ENCODE measurements at regions not wholly inside any gene's neighbourhood (a gene's known extent, or its start where the extent isn't known, plus 50 kb on each side); places are given as distances from the start of the nearest gene placed in this dataset.

GRCh38 chr3:106711650-106712049 is 665.6 kb upstream of the CCDC54 start (continued):
- TF ChIP-seq RXRA (IDR thresholded peaks at IDR 0.05; ENCODE audit: borderline replicate concordance, low read depth), result peak; percentile 60; the same call in 1 of the 2 replicates
- no peak for TF ChIP-seq SIN3A (IDR thresholded peaks at IDR 0.05; ENCODE audit: borderline replicate concordance, low read depth, low read length)
- peak; percentile 81; the same call in 1 of the 2 replicates for TF ChIP-seq FOSL2 (IDR thresholded peaks at IDR 0.05; ENCODE audit: borderline replicate concordance, low read depth)
- peak; percentile 76; the same call in 1 of the 2 replicates for TF ChIP-seq FOXM1 (IDR thresholded peaks at IDR 0.05; ENCODE audit: low read depth)
- peak; percentile 83; the same call in 1 of the 2 replicates for TF ChIP-seq NFIC (IDR thresholded peaks at IDR 0.05; ENCODE audit: borderline replicate concordance)
- TF ChIP-seq MEF2A (IDR thresholded peaks at IDR 0.05; ENCODE audit: borderline replicate concordance, low read depth), result peak; percentile 18; the same call in 1 of the 2 replicates
- TF ChIP-seq FOXJ3 (CRISPR knock-in tag; IDR thresholded peaks at IDR 0.05), result no peak
- no peak for TF ChIP-seq RAD21 (IDR thresholded peaks at IDR 0.05; ENCODE audit: low read length)
- 0 out of 2 replicates have a peak, but pooled peaks have one; percentile 52 for TF ChIP-seq ZBTB33 (IDR thresholded peaks at IDR 0.05; ENCODE audit: borderline replicate concordance, low read depth)
- peak; percentile 98 for TF ChIP-seq JUND (IDR thresholded peaks at IDR 0.05)
- peak; percentile 95 for TF ChIP-seq PBX3 (IDR thresholded peaks at IDR 0.05)
- TF ChIP-seq EP300 (IDR thresholded peaks at IDR 0.05; ENCODE audit: borderline replicate concordance in 1 of 2, low read depth in 1 of 2, low read length in 1 of 2), result peak; percentile 36 to 97; a peak in 3 of 4 replicates

- Histone ChIP-seq H2AFZ (ENCODE audit: low read depth) (no peak overlapping the region), H3F3A (replicated peaks; ENCODE audit: insufficient read depth) (peaks cover 22% of the 10 kb centered on the region), H3K27ac (ENCODE audit: low read depth in 2 of 2, low read length in 1 of 2) (no peak overlapping the region), H3K9ac (no peak overlapping the region), H3K9me3 (peaks cover 6% of the 10 kb centered on the region; the same call in 1 of the 2 replicates), H3K4me1 (ENCODE audit: control insufficient read depth in 1 of 2, insufficient read depth in 2 of 2, low read depth in 1 of 2, low read length in 1 of 2) (peaks cover 0 to 35% of the 10 kb centered on the region in 2 experiments; a peak in 2 of 4 replicates), H3K4me2 (no peak overlapping the region), H3K9me2 (no peaks in the 10 kb centered on the region), H3K79me2 (ENCODE audit: insufficient read depth) (no peaks in the 10 kb centered on the region), H4K20me1 (ENCODE audit: insufficient read depth) (no peaks in the 10 kb centered on the region), H3K4me3 (ENCODE audit: low read depth in 2 of 2, low read length in 1 of 2) (no peak overlapping the region), H3K36me3 (replicated peaks in 1 of 2; ENCODE audit: control insufficient read depth in 1 of 2, insufficient read depth in 2 of 2, low read length in 1 of 2) (peaks cover 0 to 7% of the 10 kb centered on the region in 2 experiments), H3K27me3 (ENCODE audit: insufficient read depth) (no peaks in the 10 kb centered on the region)
- POLR2A ChIA-PET, result no interaction called here
- CTCF ChIA-PET, result no interaction called here
- DNase-seq, result no peak
- TF ChIP-seq FOXJ3 (CRISPR knock-in tag; IDR thresholded peaks at IDR 0.05) (no peak), JUND (IDR thresholded peaks at IDR 0.05) (no peak), MXI1 (IDR thresholded peaks at IDR 0.05; ENCODE audit: low read depth, low read length) (no peak), EP300 (IDR thresholded peaks at IDR 0.05; ENCODE audit: borderline replicate concordance in 1 of 2, low read depth in 1 of 2, low read length in 1 of 2) (no peak), MEF2A (IDR thresholded peaks at IDR 0.05; ENCODE audit: borderline replicate concordance, low read depth) (no peak), EZH2phosphoT487 (IDR thresholded peaks at IDR 0.05; ENCODE audit: borderline replicate concordance, low read depth) (no peak), SMC3 (IDR thresholded peaks at IDR 0.05; ENCODE audit: low read depth, low read length) (no peak), CTCF (IDR thresholded peaks at IDR 0.05) (no peak), GABPA (IDR thresholded peaks at IDR 0.05; ENCODE audit: low read depth) (no peak), RCOR1 (IDR thresholded peaks at IDR 0.05; ENCODE audit: low read length) (no peak), FOXM1 (IDR thresholded peaks at IDR 0.05; ENCODE audit: low read depth) (no peak)
These were observed 662.8 kb upstream of the CCDC54 start for GRCh38 chr3:106714400-106714799.

Measured in SK-N-SH (cell line).